Trophoblast cell (in vitro differentiated cells and primary cell): ENCODE measurements at regions not wholly inside any gene's neighbourhood (a gene's known extent, or its start where the extent isn't known, plus 50 kb on each side); places are given as distances from the start of the nearest gene placed in this dataset.

Experiments
- DNase-seq, 2 donors: peaks; one replicate each; pipeline ENCODE4 v3.0.0-alpha.2; 2016
- H2AFZ ChIP-seq: 2 replicates; pipeline ENCODE4 v1.6.1; 2013; ENCODE audit warnings: low read length, moderate library complexity, mild to moderate bottlenecking; ENCODE audit not compliant: insufficient read depth, poor library complexity
- H2AK5ac ChIP-seq: 2 replicates; pipeline ENCODE4 v1.6.1; 2013; ENCODE audit warnings: mild to moderate bottlenecking, low read length
- H2BK120ac ChIP-seq: 2 replicates; pipeline ENCODE4 v1.6.1; 2013; ENCODE audit warnings: low read length, mild to moderate bottlenecking, moderate library complexity; ENCODE audit not compliant: insufficient read depth, poor library complexity
- H2BK12ac ChIP-seq: 2 replicates; pipeline ENCODE4 v1.6.1; 2013; ENCODE audit warnings: mild to moderate bottlenecking, low read length, moderate library complexity
- H2BK5ac ChIP-seq: 2 replicates; pipeline ENCODE4 v1.6.1; 2013; ENCODE audit warnings: low read length, low read depth, moderate library complexity, mild to moderate bottlenecking; ENCODE audit not compliant: poor library complexity
- H3K14ac ChIP-seq: 2 replicates; pipeline ENCODE4 v1.6.1; 2013; ENCODE audit warnings: mild to moderate bottlenecking, low read length
- H3K18ac ChIP-seq: 2 replicates; pipeline ENCODE4 v1.6.1; 2013; ENCODE audit warnings: mild to moderate bottlenecking, low read length
- H3K23ac ChIP-seq: 2 replicates; pipeline ENCODE4 v1.6.1; 2013; ENCODE audit warnings: low read length
- H3K27ac ChIP-seq: 2 replicates; pipeline ENCODE4 v1.5.1; 2013; ENCODE audit warnings: low read depth, mild to moderate bottlenecking, inconsistent platforms, low read length, moderate library complexity
- H3K27me3 ChIP-seq: 2 replicates; pipeline ENCODE4 v1.6.1; 2013; ENCODE audit warnings: inconsistent platforms, mild to moderate bottlenecking, low read length, moderate library complexity; ENCODE audit not compliant: insufficient read depth
- H3K36me3 ChIP-seq, 2 experiments: 1 replicate in 1 of 2; 2 replicates in 1 of 2; pipeline ENCODE4 v1.6.1; 2013; ENCODE audit warnings: low read length in 2 of 2, mild to moderate bottlenecking in 2 of 2, moderate library complexity in 1 of 2; ENCODE audit not compliant: insufficient read depth in 2 of 2, control insufficient read depth in 1 of 2
- H3K4ac ChIP-seq: 2 replicates; pipeline ENCODE4 v1.6.1; 2013; ENCODE audit warnings: low read depth, mild to moderate bottlenecking, low read length, moderate library complexity
- H3K4me1 ChIP-seq, 2 experiments: 1 replicate in 1 of 2; 2 replicates in 1 of 2; pipeline ENCODE4 v1.6.1; 2013; ENCODE audit warnings: low read length in 2 of 2, mild to moderate bottlenecking in 2 of 2, moderate library complexity in 1 of 2; ENCODE audit not compliant: insufficient read depth in 2 of 2, control insufficient read depth in 1 of 2
- H3K4me2 ChIP-seq: 2 replicates; pipeline ENCODE4 v1.6.1; 2013; ENCODE audit warnings: inconsistent platforms, mild to moderate bottlenecking, low read length, moderate library complexity
- H3K4me3 ChIP-seq: 2 replicates; pipeline ENCODE4 v1.5.1; 2013; ENCODE audit warnings: mild to moderate bottlenecking, low read depth, low read length, inconsistent platforms
- H3K79me1 ChIP-seq: one replicate; pipeline ENCODE4 v1.6.1; 2013; ENCODE audit warnings: low read length
- H3K79me2 ChIP-seq: 2 replicates; pipeline ENCODE4 v1.6.1; 2013; ENCODE audit warnings: low read length, mild to moderate bottlenecking; ENCODE audit not compliant: control insufficient read depth, insufficient read depth, poor library complexity
- H3K9ac ChIP-seq: 2 replicates; pipeline ENCODE4 v1.6.1; 2013; ENCODE audit warnings: mild to moderate bottlenecking, low read length
- H3K9me3 ChIP-seq: 2 replicates; pipeline ENCODE4 v1.6.1; 2013; ENCODE audit warnings: low read depth, mild to moderate bottlenecking, control low read depth, inconsistent platforms, low read length; ENCODE audit not compliant: insufficient read depth
- H4K12ac ChIP-seq: 2 replicates; pipeline ENCODE4 v1.6.1; 2013; ENCODE audit warnings: low read depth, mild to moderate bottlenecking, low read length, moderate library complexity
- H4K8ac ChIP-seq: 2 replicates; pipeline ENCODE4 v1.6.1; 2013; ENCODE audit warnings: low read depth, mild to moderate bottlenecking, low read length, moderate library complexity
- H4K91ac ChIP-seq: one replicate; pipeline ENCODE4 v1.6.1; 2013; ENCODE audit warnings: low read depth, mild to moderate bottlenecking, low read length, moderate library complexity
- WGBS: extraction: QIAGEN DNeasy Blood & Tissue Kit; methylation state at CpG from one replicate; pipeline ENCODE4 v1.1.7; 2013; ENCODE audit warnings: missing lambda C conversion rate; ENCODE audit not compliant: insufficient read length, insufficient coverage; ENCODE audit errors: extremely low coverage; 5-methylcytosine and 5-hydroxymethylcytosine counted together

- H3K14ac ChIP-seq: no peak overlapping the region
- H2AK5ac ChIP-seq: no peak overlapping the region
- H3K4me3 ChIP-seq: no peak overlapping the region
- WGBS: no CpG with 5 or more reads among the region's 5 CpGs
- H3K18ac ChIP-seq: no peak overlapping the region
- no peak overlapping the region for H4K12ac ChIP-seq
- H2AFZ ChIP-seq: no peak overlapping the region
- no peak overlapping the region for H4K91ac ChIP-seq
- H3K9me3 ChIP-seq: peaks cover 2% of the 10 kb centered on the region
- H3K4me1 ChIP-seq: peaks cover 0 to 2% of the 10 kb centered on the region in 2 experiments
- H2BK12ac ChIP-seq: no peak overlapping the region
- no peak overlapping the region for H3K4ac ChIP-seq
- H4K8ac ChIP-seq: no peak overlapping the region
- H3K9ac ChIP-seq: no peak overlapping the region
- no peak overlapping the region for H3K27ac ChIP-seq
- H2BK5ac ChIP-seq: no peak overlapping the region
- H3K23ac ChIP-seq: no peak overlapping the region
- no peaks in the 10 kb centered on the region for H3K27me3 ChIP-seq
- H3K79me1 ChIP-seq: no peaks in the 10 kb centered on the region
- no peak overlapping the region for H3K4me2 ChIP-seq
- no peak overlapping the region for H2BK120ac ChIP-seq
- no peak for DNase-seq
- no peaks in the 10 kb centered on the region for H3K79me2 ChIP-seq
- H3K36me3 ChIP-seq: no peaks in the 10 kb centered on the region
Observed at GRCh38 chr12:84174115-84174514, 738.5 kb downstream of the SLC6A15 start.

- H3K4me3 ChIP-seq: no peak overlapping the region
- no peak overlapping the region for H3K18ac ChIP-seq
- no peak overlapping the region for H3K4me2 ChIP-seq
- no peak overlapping the region for H3K14ac ChIP-seq
- H4K8ac ChIP-seq: no peak overlapping the region
- H4K12ac ChIP-seq: no peak overlapping the region
- H3K79me1 ChIP-seq: no peaks in the 10 kb centered on the region
- H3K4me1 ChIP-seq: peaks cover 0 to 2% of the 10 kb centered on the region in 2 experiments
- H3K27ac ChIP-seq: no peak overlapping the region
- DNase-seq: no peak
- H4K91ac ChIP-seq: no peak overlapping the region
- WGBS: no CpG with 5 or more reads among the region's 4 CpGs
- no peak overlapping the region for H3K23ac ChIP-seq
- H2AFZ ChIP-seq: no peak overlapping the region
- peaks cover 2% of the 10 kb centered on the region for H3K9me3 ChIP-seq
- no peak overlapping the region for H3K9ac ChIP-seq
- H3K79me2 ChIP-seq: no peaks in the 10 kb centered on the region
- H3K36me3 ChIP-seq: no peaks in the 10 kb centered on the region
- H2BK5ac ChIP-seq: no peak overlapping the region
- no peak overlapping the region for H3K4ac ChIP-seq
- no peaks in the 10 kb centered on the region for H3K27me3 ChIP-seq
- no peak overlapping the region for H2BK12ac ChIP-seq
- H2BK120ac ChIP-seq: no peak overlapping the region
- H2AK5ac ChIP-seq: no peak overlapping the region
Observed at GRCh38 chr12:84172823-84173424, 739.7 kb downstream of the SLC6A15 start.

- Histone ChIP-seq H3K4me1 (no peaks in the 10 kb centered on the region), H3K79me2 (no peaks in the 10 kb centered on the region), H3K9me3 (no peaks in the 10 kb centered on the region), H2BK5ac (no peak overlapping the region), H3K4ac (no peak overlapping the region), H2BK12ac (no peak overlapping the region), H3K14ac (no peak overlapping the region), H3K4me3 (no peak overlapping the region), H4K91ac (no peak overlapping the region), H3K18ac (no peak overlapping the region), H3K27ac (no peak overlapping the region), H4K12ac (no peak overlapping the region), H3K79me1 (no peaks in the 10 kb centered on the region), H3K9ac (no peak overlapping the region), H3K4me2 (no peak overlapping the region), H3K23ac (no peak overlapping the region), H2BK120ac (no peak overlapping the region), H3K36me3 (no peaks in the 10 kb centered on the region), H2AK5ac (no peak overlapping the region), H2AFZ (no peak overlapping the region), H3K27me3 (no peaks in the 10 kb centered on the region), H4K8ac (no peak overlapping the region)
- no peak for DNase-seq
- whole genome bisulfite sequencing: no CpG with 5 or more reads among the region's 1 CpG
Observed at GRCh38 chr12:84166812-84167211, 745.8 kb downstream of the SLC6A15 start.

- H3K4me2 ChIP-seq: no peak overlapping the region
- no peak overlapping the region for H3K4me3 ChIP-seq
- H4K8ac ChIP-seq: no peak overlapping the region
- H3K36me3 ChIP-seq: no peaks in the 10 kb centered on the region
- H3K4ac ChIP-seq: no peak overlapping the region
- no peak for DNase-seq
- H3K23ac ChIP-seq: no peak overlapping the region
- no peak overlapping the region for H4K12ac ChIP-seq
- no peak overlapping the region for H4K91ac ChIP-seq
- H3K79me2 ChIP-seq: no peaks in the 10 kb centered on the region
- no peak overlapping the region for H2AK5ac ChIP-seq
- no peak overlapping the region for H2BK5ac ChIP-seq
- no peak overlapping the region for H2BK12ac ChIP-seq
- H3K27ac ChIP-seq: no peak overlapping the region
- no peaks in the 10 kb centered on the region for H3K4me1 ChIP-seq
- no peak overlapping the region for H3K9ac ChIP-seq
- WGBS: no CpG with 5 or more reads among the region's 2 CpGs
- no peaks in the 10 kb centered on the region for H3K79me1 ChIP-seq
- no peak overlapping the region for H2AFZ ChIP-seq
- H3K14ac ChIP-seq: no peak overlapping the region
- H3K18ac ChIP-seq: no peak overlapping the region
- no peaks in the 10 kb centered on the region for H3K27me3 ChIP-seq
- no peaks in the 10 kb centered on the region for H3K9me3 ChIP-seq
- H2BK120ac ChIP-seq: no peak overlapping the region
Observed at GRCh38 chr12:84165998-84166571, 746.5 kb downstream of the SLC6A15 start.
